ENCODE measurements at regions not wholly inside any gene's neighbourhood (a gene's known extent, or its start where the extent isn't known, plus 50 kb on each side); places are given as distances from the start of the nearest gene placed in this dataset.

- H3K4me1 ChIP-seq (ENCODE audit: low read length) = no peaks in the 10 kb centered on the region
- no peaks in the 10 kb centered on the region for H4K20me1 ChIP-seq (ENCODE audit: insufficient read depth, low read length)
- H3K9ac ChIP-seq (ENCODE audit: low read length) = no peak overlapping the region
- no peaks in the 10 kb centered on the region for H3K27me3 ChIP-seq (replicated peaks; ENCODE audit: insufficient read depth, low read length)
- no peak for DNase-seq
- no peaks in the 10 kb centered on the region for H3F3A ChIP-seq (ENCODE audit: insufficient read depth, low read length)
- H3K4me3 ChIP-seq (ENCODE audit: low read length) = no peak overlapping the region
- H3K4me2 ChIP-seq (ENCODE audit: low read depth, low read length) = no peak overlapping the region
- no peak overlapping the region for H2AFZ ChIP-seq (ENCODE audit: low read length)
- no peaks in the 10 kb centered on the region for H3K9me2 ChIP-seq (replicated peaks; ENCODE audit: insufficient read depth, low read length)
- no peaks in the 10 kb centered on the region for H3K36me3 ChIP-seq (replicated peaks; ENCODE audit: insufficient read depth, low read length)
- H3K9me3 ChIP-seq (replicated peaks; ENCODE audit: insufficient read depth, low read length) = no peaks in the 10 kb centered on the region
- H3K27ac ChIP-seq (ENCODE audit: low read length) = no peak overlapping the region
- TF ChIP-seq EZH2 (optimal IDR thresholded peaks at IDR 0.05; ENCODE audit: low read depth, low read length) = no peak
- TF ChIP-seq, protein P1, sequence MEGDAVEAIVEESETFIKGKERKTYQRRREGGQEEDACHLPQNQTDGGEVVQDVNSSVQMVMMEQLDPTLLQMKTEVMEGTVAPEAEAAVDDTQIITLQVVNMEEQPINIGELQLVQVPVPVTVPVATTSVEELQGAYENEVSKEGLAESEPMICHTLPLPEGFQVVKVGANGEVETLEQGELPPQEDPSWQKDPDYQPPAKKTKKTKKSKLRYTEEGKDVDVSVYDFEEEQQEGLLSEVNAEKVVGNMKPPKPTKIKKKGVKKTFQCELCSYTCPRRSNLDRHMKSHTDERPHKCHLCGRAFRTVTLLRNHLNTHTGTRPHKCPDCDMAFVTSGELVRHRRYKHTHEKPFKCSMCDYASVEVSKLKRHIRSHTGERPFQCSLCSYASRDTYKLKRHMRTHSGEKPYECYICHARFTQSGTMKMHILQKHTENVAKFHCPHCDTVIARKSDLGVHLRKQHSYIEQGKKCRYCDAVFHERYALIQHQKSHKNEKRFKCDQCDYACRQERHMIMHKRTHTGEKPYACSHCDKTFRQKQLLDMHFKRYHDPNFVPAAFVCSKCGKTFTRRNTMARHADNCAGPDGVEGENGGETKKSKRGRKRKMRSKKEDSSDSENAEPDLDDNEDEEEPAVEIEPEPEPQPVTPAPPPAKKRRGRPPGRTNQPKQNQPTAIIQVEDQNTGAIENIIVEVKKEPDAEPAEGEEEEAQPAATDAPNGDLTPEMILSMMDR (IDR thresholded peaks at IDR 0.05; ENCODE audit: low read length) = no peak
- no peaks in the 10 kb centered on the region for H3K79me2 ChIP-seq (ENCODE audit: low read length)
Measured at GRCh38 chr15:39465843-39466749, 114.8 kb upstream of the THBS1 start.

GRCh38 chr15:39466750-39467105, 114.2 kb upstream of the THBS1 start:
- no peaks in the 10 kb centered on the region for H3K27me3 ChIP-seq (replicated peaks; ENCODE audit: insufficient read depth, low read length)
- H3F3A ChIP-seq (ENCODE audit: insufficient read depth, low read length) = no peaks in the 10 kb centered on the region
- no peak overlapping the region for H3K9ac ChIP-seq (ENCODE audit: low read length)
- no peaks in the 10 kb centered on the region for H3K9me2 ChIP-seq (replicated peaks; ENCODE audit: insufficient read depth, low read length)
- no peaks in the 10 kb centered on the region for H3K36me3 ChIP-seq (replicated peaks; ENCODE audit: insufficient read depth, low read length)
- H3K79me2 ChIP-seq (ENCODE audit: low read length) = no peaks in the 10 kb centered on the region
- no peaks in the 10 kb centered on the region for H3K9me3 ChIP-seq (replicated peaks; ENCODE audit: insufficient read depth, low read length)
- no peak for DNase-seq
- no peak overlapping the region for H3K27ac ChIP-seq (ENCODE audit: low read length)
- no peak overlapping the region for H3K4me2 ChIP-seq (ENCODE audit: low read depth, low read length)
- TF ChIP-seq, protein P1 (IDR thresholded peaks at IDR 0.05; ENCODE audit: low read length) = no peak
- no peak for TF ChIP-seq EZH2 (optimal IDR thresholded peaks at IDR 0.05; ENCODE audit: low read depth, low read length)
- TF ChIP-seq EZH2phosphoT487 (IDR thresholded peaks at IDR 0.05; ENCODE audit: low read length) = no peak
- H4K20me1 ChIP-seq (ENCODE audit: insufficient read depth, low read length) = no peaks in the 10 kb centered on the region
- no peak overlapping the region for H3K4me3 ChIP-seq (ENCODE audit: low read length)
- no peak overlapping the region for H2AFZ ChIP-seq (ENCODE audit: low read length)
- H3K4me1 ChIP-seq (ENCODE audit: low read length) = no peaks in the 10 kb centered on the region

- Histone ChIP-seq H3K9me2 (replicated peaks; ENCODE audit: insufficient read depth, low read length) (no peaks in the 10 kb centered on the region), H3K27ac (ENCODE audit: low read length) (no peak overlapping the region), H3K36me3 (replicated peaks; ENCODE audit: insufficient read depth, low read length) (no peaks in the 10 kb centered on the region), H2AFZ (ENCODE audit: low read length) (no peak overlapping the region), H3K4me1 (ENCODE audit: low read length) (no peaks in the 10 kb centered on the region), H4K20me1 (ENCODE audit: insufficient read depth, low read length) (no peaks in the 10 kb centered on the region), H3K27me3 (replicated peaks; ENCODE audit: insufficient read depth, low read length) (no peaks in the 10 kb centered on the region), H3K4me2 (ENCODE audit: low read depth, low read length) (no peak overlapping the region), H3K4me3 (ENCODE audit: low read length) (no peak overlapping the region), H3K79me2 (ENCODE audit: low read length) (no peaks in the 10 kb centered on the region), H3K9ac (ENCODE audit: low read length) (no peak overlapping the region), H3F3A (ENCODE audit: insufficient read depth, low read length) (no peaks in the 10 kb centered on the region), H3K9me3 (replicated peaks; ENCODE audit: insufficient read depth, low read length) (no peaks in the 10 kb centered on the region)
- no peak for DNase-seq
- TF ChIP-seq EZH2phosphoT487 (IDR thresholded peaks at IDR 0.05; ENCODE audit: low read length) = no peak
Measured at GRCh38 chr15:39468331-39468730, 112.5 kb upstream of the THBS1 start.

DNA sequence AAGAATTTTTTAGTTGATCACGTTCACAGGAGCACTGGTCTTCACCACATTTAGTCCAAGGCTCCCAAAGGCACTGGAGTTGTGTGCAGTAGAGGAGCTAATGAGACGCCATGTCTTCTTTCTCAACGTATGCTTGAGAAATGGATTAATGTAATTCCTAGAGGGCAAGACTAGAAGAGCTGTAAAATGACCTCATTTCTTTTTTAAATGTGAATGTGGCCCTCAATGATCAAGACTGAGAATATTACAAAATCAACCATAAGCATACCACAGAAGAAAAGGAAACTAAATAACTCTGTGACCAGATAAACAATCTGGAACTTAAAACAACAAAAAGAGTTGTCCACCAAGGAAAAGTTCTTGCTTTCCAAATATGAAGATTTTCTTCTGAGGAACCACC, 112.1 kb upstream of the THBS1 start:
- no peaks in the 10 kb centered on the region for H4K20me1 ChIP-seq (ENCODE audit: insufficient read depth, low read length)
- H2AFZ ChIP-seq (ENCODE audit: low read length) = no peak overlapping the region
- no peaks in the 10 kb centered on the region for H3K36me3 ChIP-seq (replicated peaks; ENCODE audit: insufficient read depth, low read length)
- no peaks in the 10 kb centered on the region for H3K9me3 ChIP-seq (replicated peaks; ENCODE audit: insufficient read depth, low read length)
- H3K9ac ChIP-seq (ENCODE audit: low read length) = no peak overlapping the region
- H3K79me2 ChIP-seq (ENCODE audit: low read length) = no peaks in the 10 kb centered on the region
- no peak overlapping the region for H3K4me3 ChIP-seq (ENCODE audit: low read length)
- no peak overlapping the region for H3K27ac ChIP-seq (ENCODE audit: low read length)
- H3K27me3 ChIP-seq (replicated peaks; ENCODE audit: insufficient read depth, low read length) = no peaks in the 10 kb centered on the region
- H3K9me2 ChIP-seq (replicated peaks; ENCODE audit: insufficient read depth, low read length) = no peaks in the 10 kb centered on the region
- no peak for DNase-seq
- H3F3A ChIP-seq (ENCODE audit: insufficient read depth, low read length) = no peaks in the 10 kb centered on the region
- H3K4me2 ChIP-seq (ENCODE audit: low read depth, low read length) = no peak overlapping the region
- TF ChIP-seq EZH2 (optimal IDR thresholded peaks at IDR 0.05; ENCODE audit: low read depth, low read length) (no peak), EZH2phosphoT487 (IDR thresholded peaks at IDR 0.05; ENCODE audit: low read length) (no peak)
- TF ChIP-seq, protein P1 (IDR thresholded peaks at IDR 0.05; ENCODE audit: low read length) = no peak
- H3K4me1 ChIP-seq (ENCODE audit: low read length) = no peaks in the 10 kb centered on the region

All from MM.1S (cell line).